Pulmonary artery endothelial cell (primary cell): ENCODE measurements at regions not wholly inside any gene's neighbourhood (a gene's known extent, or its start where the extent isn't known, plus 50 kb on each side); places are given as distances from the start of the nearest gene placed in this dataset.

ENCODE experiments used
- DNase-seq: peaks from one replicate; pipeline ENCODE4 v3.0.0-alpha.2; 2011; ENCODE audit warnings: low read depth, low spot score

DNA sequence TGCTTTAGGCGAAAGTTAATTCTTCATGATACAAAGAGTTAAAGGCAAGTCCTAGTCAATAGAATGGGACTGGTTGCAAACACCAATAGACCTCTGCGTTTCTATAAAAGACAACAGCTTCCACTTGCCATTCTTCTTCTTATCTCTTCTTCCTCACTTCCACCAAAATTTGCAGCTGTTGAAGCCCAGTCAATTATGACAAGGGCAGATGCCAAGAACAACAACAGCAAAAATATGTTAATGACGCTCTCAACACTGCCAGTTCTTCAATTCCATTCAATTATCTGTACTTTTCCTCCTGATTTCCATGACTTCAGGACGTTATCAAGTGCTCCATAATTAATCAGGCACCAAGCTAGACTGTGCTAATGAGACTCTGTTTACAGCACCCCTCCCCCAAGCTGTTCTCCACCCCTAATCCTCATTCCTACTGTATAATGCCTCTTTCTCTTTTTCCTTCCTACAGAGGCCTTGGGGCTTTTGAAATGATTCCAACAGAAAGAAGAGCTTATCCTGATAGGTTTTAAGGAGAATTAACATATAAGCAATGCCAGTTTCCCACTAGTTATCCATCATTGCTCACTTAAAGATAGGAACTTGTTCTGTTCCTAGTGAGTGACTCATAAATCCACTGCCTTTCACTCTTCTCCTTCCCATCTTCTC is 1160.5 kb downstream of the IGSF11 start:
- no peak for DNase-seq

GRCh38 chr3:117874904-117875874 is 1159.5 kb downstream of the IGSF11 start:
- no peak for DNase-seq

DNA sequence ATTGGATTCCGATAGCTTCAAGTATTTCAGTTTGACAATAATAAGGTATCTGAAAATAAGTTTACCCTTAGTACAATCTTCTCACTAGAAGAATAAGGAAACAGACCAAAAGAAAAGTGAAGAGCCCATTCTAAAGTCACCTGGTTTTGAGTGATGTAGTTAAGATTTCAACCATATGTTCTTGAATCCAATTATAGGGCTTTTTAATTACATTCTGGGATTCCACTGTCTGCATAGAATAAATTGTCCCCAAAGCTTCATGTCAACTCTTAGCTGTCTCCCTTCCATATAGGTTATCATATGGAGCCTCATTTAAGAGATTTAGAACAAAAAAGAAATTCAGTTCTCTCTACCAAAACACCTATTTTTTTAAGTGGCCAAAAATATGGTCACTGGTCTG is 1158.8 kb downstream of the IGSF11 start:
- no peak for DNase-seq

- DNase-seq, result no peak
Observed at GRCh38 chr3:117880638-117881037, 1154.0 kb downstream of the IGSF11 start.

DNA sequence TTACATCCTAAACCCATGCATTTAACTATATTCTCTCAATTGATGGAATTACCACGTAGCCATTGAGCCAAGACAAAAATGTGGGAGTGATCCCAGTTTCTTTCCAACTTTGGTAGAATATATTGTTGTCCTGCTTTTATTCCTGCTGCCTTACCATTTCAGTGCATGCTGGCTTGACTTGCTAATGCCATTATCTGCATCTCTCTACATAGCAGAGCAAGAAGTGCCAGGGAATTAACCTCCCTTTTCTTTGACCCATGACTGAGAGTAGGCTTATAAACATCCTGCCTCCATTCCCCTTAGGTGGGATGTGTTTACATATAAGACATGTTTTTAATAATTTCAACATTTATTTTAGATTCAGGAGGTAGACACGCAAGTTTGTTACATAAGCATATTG is 1153.4 kb downstream of the IGSF11 start:
- DNase-seq, result no peak

DNA sequence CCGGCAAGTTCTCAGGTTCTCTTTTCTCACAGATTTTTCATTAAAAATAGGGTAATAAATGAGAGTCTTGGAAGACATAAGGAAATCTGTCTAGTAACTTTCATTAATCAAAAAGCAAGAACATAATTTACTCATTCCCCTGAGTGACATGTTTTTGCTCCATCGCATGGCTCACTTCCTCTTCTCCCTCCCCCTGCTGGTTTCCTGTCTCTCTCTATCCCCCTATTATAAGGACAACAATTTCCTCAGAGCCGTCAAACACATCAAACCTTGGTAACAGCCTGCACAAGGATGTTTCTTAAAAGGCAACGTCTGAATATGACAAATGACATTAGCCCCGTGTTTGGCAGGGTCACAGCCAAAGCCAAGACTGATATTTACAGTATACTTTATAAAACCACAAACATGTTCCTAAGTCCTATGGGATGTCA is 1149.6 kb downstream of the IGSF11 start:
- peak; percentile 36 for DNase-seq

GRCh38 chr3:117886147-117886546 is 1148.5 kb downstream of the IGSF11 start:
- DNase-seq, result no peak

DNA sequence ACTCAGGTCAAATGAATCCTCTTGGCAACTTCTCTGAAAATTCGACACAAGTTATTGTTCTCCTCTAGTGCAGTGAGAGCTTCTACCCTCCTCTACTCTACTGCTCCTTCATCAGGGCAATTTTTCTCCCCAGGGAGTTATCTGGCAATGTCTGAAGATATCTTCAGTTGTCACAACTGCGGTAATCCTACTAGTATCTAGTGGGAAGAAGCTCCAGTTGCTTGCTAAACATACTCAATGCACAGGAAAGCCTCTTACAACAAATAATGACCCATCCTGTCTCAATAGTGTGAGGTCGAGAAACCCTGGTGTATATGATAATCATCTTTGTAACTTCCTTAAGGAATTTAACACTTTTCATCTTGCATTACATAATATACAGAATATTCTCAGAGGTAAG is 1147.6 kb downstream of the IGSF11 start:
- no peak for DNase-seq

- no peak for DNase-seq
Observed at GRCh38 chr3:117887901-117888300, 1146.7 kb downstream of the IGSF11 start.

DNA sequence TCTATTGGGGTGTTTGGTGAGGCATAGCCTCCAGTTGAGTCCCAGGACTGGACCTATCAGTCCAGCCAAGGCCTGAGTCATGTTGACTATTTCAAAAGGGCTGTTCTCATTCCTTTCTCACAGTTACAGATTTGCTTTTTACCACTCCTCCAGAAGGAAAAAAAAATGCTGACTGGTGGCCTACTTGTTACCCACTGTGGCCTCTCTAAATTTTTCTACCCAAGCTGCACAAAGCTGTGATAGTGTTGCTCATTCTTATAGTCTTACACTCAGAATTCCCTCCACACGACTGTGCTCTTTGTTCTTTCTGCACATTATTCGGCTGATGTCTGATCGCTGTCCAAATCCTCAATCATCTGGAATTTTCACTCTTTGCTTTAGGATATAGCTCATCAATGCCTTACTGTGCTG is 1142.2 kb downstream of the IGSF11 start:
- DNase-seq, result no peak

DNA sequence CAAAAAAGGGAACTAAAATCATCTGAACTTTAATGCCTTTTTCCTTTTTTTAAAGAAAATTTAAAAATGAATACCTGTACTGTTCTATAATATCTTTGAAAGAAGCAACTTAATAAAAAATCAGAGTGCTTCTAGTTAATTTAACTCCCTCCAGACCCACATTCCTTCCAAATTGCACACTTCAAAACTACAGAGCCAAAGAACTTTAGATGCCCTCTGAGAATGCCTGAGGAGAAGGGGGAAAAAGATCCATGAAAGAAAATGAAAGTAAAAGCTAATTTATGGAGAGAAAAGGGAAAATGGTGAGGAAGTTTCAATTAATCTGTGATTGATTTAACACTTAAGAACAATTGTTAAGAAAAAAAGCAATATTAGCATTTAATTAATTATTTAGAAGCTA is 1141.6 kb downstream of the IGSF11 start:
- no peak for DNase-seq

GRCh38 chr3:117893638-117894037 is 1141.0 kb downstream of the IGSF11 start:
- no peak for DNase-seq

GRCh38 chr3:117898722-117899522 is 1135.7 kb downstream of the IGSF11 start:
- DNase-seq, result no peak

GRCh38 chr3:117903226-117903625 is 1131.4 kb downstream of the IGSF11 start:
- no peak for DNase-seq

GRCh38 chr3:117910820-117911521 is 1123.7 kb downstream of the IGSF11 start:
- no peak for DNase-seq

GRCh38 chr3:117912352-117912751 is 1122.3 kb downstream of the IGSF11 start:
- DNase-seq, result no peak

GRCh38 chr3:117914540-117915100 is 1120.0 kb downstream of the IGSF11 start:
- no peak for DNase-seq

DNA sequence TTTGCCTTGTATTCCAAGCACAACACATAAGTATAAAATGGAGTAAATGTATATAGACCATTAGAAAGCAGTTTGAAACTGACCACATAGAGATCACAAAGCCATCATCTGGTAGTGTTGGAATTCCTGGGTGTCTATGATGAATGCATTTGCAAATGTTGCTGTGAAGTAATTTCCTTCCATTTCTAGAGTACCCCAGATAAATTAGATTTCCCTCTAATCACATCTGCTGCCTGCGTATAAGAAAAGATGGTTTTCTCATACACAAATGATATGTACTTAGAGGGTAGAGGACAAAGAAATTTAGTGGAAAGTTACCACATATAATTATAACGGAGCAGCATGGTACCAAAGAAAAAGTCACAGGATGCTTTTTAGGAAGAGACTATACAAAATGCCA is 1117.8 kb downstream of the IGSF11 start:
- no peak for DNase-seq

- no peak for DNase-seq
Observed at GRCh38 chr3:117919621-117920020, 1115.0 kb downstream of the IGSF11 start.

DNA sequence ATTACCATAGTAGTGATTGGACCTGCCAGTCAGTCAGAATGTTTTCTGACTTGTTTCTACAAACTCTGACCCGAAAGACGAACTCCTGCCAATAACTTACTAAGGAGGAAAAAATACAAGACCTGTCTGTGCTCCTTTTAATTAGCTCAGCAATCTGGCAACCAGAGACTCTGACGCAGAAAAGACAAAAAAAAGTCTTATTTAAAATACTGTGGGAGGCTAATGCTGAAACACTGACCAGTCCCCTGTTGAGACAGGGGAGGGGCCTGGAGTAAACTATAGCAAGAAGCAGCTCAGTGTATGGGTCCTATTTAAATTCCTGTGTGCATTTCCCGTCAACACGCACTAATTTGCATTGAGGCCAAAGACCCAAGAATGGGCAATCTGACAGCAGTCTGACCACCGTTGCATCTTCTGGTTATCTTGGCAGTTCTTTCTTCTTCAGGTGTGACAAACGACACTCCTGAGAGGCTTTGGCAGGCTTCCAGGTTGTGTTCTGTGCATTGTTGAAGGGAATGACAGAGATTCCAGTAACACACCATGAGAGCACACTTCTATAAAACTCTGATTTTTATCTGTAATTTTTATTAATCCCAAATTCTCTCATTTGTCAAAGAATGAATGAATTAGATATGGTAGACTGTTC is 1114.3 kb downstream of the IGSF11 start:
- no peak for DNase-seq
